IPS DF 4.7 (cell line): ENCODE measurements at regions not wholly inside any gene's neighbourhood (a gene's known extent, or its start where the extent isn't known, plus 50 kb on each side); places are given as distances from the start of the nearest gene placed in this dataset.
"Not testable (repeated sequence)": the region's sequence is repeated elsewhere in the genome, so short reads cannot be mapped to it uniquely, and the experiment has no call there.

Experiments
- DNase-seq: peaks from one replicate; pipeline ENCODE4 v3.0.0-alpha.2; 2013; ENCODE audit warnings: low spot score; ENCODE audit errors: extremely low read depth

DNA sequence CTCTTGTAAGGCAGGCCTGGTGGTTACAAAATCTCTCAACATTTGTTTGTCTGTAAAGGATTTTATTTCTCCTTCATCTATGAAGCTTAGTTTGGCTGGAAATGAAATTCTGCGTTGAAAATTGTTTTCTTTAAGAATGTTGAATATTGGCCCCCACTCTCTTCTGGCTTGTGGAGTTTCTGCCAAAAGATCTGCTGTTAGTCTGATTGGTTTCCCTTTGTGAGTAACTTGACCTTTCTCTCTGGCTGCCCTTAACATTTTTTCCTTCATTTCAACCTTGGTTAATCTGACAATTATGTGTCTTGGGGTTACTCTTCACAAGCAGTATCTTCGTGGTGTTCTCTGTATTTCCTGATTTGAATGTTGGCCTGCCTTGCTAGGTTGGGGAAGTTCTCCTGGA, 186.1 kb upstream of the ZNF32 start:
- not testable (repeated sequence) for DNase-seq

DNA sequence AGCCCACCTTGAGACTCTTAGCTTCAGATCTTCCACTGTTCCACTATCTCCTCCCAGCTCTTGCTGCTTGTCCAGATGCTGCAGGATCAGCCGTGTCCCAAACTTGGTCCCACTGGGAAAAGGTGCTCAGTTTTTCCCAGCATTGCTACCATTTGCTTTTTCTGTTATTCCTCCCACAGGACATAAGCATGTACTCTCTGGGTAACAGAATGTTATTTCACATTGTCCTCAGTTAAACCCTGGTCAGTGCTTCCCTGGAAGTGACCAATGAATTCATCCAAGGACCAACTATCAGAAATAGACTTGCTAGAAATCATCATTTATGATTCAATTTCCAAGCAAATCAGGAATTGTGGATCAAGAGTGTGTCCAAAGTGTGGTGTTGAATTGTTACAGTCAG, 179.2 kb upstream of the ZNF32 start:
- DNase-seq, result no peak

DNA sequence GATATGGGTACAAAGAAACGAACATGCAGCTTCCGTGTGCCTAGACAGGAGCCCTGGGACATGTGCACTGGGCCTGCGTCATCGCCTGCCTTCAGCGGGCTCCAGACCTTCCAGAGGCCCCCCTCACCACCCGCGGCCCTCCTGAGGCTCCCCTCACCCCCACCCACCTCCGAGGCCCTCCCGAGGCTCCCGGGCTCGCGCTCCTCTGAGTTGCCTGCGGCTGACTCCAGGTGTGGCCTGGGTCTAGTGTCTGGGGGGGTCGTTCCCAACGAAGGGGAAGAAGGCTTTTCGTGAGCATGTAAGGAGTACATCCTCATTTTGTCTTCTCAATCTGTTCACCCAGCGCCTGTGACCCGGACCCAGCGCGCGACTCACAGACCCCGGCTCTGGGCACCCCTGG, 177.3 kb upstream of the ZNF32 start:
- no peak for DNase-seq

DNA sequence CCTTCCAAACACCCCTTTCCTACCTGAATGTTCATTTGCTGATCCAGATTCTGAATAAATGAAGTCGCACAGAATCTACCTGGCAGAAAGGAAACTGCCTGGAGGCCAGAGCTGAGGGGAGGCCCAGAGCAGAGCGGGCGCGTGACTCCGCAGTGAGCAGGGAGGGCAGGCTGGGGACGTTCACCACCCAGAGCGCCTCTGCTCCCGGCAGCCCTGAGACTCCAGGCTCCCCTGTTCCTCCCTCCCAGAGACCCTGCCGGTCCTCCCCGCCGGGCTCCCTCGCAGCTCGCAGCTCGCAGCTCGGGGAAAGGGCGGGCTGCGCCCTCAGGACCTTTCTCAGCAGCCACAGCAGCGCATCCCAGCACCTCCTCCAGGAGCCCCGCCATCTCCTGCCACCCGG, 176.7 kb upstream of the ZNF32 start:
- no peak for DNase-seq

DNA sequence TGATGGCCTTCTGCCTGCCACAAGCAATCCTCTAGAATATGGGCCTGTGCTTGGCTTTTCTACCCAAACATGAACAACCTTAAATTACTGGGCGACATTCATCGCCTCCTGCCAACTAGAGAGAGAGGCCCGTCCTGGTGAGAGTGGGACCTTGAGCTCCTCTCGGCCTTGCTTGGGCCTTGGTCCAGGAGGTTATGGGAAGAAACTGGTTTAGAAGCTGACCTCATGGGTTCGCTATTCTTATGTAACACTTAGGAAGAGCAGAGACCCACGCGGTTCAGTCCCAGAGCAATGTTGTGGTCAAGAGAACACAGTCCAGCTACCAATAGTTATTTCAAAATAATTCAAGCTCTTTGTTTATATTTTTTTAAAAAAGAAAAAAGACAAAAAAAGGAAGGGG, 176.3 kb upstream of the ZNF32 start:
- DNase-seq, result no peak

DNA sequence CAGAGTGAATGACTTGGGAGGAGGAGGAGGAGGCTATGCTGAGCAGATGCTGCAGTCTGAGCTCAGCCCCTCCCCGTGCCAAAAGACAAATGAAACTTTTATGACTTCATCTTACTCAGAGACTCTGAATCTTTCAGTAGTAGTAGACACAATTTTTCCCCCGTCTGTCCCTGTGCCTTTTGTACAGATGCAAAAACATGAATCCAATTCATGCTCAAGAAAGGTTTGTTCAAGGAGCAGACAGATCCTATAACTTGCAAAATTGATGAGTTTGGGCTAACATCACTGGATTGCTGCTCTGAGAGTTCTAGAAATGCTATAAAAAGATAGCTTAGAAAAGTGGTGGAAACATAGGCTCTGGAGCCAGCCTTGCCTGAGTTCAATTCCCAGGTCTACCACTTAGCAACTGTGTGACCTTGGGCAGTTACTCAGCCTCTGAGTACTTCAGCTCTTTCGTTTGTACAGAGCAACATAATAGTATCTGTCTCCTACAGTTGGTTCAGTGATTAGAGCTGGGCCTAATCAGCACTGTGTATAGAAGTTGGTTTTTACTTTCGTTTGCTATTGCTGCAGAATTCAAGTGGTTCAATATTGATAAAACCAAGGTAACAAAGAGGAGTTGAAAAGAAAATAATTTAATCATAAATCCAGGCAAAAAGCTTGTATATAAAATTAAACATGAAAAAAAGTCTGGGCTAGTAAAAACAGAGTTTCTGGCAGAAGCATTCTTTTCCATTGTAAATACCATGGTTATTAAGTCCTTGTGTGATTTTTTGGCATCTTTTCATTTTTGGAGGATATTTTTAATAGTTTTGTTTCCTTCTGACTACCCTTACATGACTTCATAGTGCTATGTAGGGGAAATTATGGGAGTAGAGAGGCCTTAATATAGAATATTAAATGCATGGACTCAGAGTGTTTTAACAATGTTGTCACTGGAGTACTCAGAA, 174.2 kb upstream of the ZNF32 start:
- DNase-seq, result no peak

DNA sequence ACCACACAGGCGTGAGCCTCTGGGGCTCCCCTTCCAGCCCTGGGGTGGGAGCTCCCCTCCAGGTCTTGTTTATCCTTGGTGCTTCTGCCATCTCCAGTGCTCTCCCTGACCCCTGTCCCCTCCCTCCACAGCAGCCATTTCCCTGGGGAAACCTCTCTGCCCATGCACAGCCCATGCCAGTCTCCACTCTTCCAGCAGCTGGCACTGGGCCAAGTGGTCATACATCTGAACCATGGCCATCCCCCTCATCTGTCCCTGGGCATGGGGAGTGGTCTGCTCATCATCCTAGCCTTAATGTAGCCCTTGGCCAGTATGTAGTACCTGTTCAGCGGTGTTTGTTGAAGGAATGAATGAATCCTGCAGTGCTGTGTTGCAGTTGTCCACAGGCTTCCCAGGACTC, 172.4 kb upstream of the ZNF32 start:
- DNase-seq, result no peak

DNA sequence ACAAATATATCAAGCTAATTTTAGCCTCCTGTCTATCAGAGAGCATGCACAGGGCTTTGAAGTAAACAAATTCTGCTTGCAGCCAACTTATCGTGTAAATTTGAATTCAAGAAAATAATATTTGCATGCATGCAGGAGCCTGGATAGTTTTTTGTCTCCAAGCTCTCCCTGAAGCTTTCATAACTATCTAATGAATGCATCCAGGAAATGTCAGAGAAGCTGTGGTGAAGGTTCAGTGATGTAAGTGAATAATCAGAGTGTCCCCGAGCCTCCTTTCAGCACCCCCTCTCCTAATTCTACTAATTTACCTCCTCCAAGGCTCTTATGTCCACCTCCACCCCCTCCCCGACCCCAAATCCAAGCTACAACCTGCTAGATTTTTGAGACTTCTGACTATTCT, 172.0 kb upstream of the ZNF32 start:
- no peak for DNase-seq

DNA sequence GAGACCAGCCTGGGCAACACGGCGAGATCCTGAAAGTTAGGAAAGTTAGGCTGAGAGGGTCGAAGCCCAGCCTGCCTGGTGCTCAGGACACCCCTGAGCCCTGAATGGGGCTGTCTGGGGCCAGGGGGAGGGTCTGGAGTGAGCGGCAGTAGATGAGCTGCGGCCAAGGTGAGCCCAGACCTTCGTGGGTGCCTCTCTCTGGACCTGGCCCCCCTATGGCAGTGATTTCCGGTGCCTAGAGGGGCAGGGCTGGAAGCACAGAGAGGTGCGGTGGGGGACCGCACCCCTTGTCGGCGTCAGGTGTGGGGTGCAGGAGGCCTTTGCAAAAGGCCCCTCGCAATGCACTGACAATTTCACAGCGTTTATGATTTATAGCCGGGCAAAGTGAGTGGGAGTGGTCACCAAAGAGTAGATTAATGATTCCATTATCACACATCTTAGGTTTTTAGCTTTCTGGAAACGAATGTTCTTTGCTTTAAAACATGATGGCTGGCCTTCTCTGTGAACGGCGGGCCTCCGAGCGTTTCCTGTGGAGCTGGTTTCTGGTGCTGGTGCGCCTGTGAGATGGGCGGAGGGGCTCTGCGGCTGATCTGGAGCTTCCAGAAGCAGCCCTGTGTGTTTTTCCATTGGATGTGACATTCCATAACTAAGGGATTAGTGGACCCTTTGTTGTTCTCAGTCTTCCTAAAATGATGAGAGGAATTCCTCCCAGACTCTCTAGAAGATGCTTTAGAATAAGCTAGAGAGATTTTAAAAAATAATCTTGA, 171.0 kb upstream of the ZNF32 start:
- no peak for DNase-seq

DNA sequence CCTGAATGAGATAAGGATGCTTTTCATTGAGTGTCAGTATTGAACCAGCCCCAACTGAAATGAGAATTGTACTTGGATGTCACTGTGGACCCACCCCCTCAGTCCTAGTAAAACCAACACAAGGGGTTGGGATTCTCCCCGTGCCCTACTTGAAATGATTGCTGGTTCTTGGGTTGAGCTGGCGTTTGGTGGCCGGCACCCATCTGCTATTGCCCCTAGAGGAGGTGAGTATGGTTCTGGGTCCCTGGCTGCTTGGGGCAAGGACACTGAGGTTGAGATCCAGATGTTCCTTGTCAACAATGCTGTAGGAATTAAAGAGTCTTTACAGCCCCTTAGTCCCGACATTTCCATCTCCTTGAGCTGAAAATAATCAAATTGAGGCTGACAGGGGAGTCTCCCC, 170.0 kb upstream of the ZNF32 start:
- no peak for DNase-seq

DNA sequence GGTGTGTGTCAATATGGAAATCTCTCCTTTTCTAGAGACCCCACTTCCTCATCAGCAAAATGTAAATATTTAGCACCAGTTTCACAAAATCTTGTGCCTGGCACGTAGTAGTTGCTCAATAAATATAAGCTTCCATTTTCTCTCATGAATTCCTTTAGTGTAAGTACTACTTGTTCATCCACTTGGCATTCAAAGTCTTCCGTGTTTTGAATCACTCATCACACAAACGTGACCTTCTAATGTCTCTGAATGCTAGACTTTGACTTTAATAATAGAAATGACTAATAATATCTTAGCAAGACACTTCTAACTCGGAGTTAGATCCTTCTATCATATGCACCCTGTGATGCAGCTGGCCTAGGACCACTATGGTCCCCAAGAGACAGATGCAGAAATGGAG, 168.7 kb upstream of the ZNF32 start:
- DNase-seq, result no peak

DNA sequence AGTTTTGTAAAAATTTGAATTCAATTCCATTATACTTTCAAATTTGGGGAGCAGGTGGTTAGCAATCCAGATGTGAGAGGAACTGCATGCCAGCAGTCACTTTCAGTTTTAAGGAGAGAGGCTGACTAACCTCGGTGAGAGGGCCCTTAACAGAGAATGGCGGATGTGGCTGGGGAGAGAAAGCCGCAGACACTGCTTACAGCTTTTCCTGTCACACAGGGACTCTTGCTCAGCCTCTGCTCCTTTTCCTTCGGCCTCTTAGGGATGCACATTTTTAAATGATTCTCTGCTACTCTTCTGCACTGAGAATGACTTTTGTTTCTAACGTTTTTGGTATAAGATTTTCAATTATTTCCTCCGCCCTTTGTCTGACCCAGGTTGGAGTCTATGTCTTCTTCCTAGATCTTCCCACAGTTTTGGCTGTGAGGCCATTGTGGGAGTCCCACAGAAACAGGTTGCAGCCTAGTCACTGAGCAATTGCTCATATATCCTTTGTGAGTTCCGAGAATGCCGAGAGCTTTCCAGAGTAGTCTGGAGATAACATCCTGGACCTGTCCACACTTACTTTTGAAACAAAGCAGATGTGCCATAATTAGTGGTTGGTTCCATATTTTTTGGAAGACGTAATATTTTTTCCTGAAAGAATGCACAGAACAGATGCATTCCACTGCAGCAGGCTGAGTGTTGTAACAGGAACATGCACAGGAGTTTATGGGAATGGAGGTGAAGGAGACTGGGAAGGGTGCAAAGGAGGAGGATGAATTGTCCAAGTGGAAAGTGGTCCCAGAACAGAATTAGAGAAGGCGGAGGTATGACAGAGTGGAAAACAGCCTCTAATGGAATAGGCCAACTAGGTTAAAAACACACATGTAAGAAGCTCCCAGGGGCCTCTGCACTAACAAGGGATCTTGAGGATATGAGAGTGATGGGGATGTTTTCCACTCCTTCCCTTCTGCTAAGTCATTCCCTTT, 168.0 kb upstream of the ZNF32 start:
- no peak for DNase-seq

DNA sequence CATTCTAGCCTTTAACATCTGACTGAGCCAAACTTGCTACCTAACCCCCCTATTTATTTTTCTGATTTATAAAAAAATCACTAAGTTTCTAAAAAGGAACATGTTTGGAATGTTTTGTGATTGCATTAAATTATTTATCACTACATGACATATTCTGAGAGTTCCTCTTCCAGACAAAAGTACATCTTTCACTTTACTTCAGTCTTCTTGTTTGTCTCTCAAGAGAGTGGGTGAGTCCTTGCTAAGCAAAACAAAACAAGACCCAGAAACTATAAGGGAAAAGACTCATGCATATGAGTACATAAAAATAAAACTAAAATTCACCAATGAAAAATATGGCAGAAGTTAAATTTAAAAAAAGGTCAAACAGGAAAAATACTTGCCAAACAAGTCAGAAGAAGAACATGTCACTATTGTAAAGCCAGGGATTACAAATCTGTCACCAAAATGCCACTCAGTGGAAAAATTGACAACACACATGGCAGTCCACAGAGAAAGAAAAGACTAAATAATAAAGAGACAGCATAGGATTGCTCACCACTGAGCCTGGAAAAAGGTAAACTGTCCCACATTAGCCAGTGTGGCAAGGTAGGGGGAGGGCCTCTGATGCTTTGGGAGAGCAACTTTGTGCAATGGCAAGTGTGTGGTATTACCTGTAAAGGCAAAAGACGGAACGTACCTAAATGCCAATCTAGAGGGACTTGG, 166.7 kb upstream of the ZNF32 start:
- no peak for DNase-seq

DNA sequence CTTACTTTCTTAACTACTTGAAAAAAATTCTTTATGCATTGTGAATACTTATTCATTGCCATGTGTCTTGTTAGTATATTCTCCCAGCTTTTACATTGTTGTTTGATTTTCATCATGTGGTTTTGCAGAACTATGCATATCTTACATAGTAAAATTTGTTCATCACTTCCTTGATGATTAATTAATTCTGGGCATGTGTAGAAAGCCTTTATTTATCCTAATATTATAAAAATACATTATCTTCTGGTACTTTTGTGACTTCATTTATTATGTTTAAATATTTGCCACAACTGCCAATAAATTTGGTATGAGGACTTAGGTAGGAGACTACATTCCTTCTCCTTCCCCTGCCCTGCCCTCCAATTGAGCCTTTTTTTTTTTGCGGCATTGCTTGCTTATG, 166.0 kb upstream of the ZNF32 start:
- DNase-seq, result no peak

DNA sequence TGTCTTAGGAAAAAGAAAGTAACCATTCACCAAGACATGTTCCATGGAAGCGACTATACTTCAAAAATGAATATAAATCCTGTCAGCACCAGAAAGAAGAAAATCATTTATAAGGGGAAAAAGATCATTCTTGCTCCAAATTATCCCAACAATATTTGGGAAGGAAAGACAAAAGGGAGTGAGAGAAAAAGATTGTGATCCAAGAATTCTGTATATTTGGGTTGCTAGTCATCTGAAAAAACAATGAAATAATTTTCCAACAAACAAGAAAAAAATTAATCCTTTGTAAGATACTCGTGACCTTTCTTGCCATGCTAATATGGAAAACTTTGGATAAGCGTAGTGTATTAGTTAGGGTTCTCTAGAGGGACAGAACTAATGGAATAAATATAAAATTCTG, 163.2 kb upstream of the ZNF32 start:
- no peak for DNase-seq

DNA sequence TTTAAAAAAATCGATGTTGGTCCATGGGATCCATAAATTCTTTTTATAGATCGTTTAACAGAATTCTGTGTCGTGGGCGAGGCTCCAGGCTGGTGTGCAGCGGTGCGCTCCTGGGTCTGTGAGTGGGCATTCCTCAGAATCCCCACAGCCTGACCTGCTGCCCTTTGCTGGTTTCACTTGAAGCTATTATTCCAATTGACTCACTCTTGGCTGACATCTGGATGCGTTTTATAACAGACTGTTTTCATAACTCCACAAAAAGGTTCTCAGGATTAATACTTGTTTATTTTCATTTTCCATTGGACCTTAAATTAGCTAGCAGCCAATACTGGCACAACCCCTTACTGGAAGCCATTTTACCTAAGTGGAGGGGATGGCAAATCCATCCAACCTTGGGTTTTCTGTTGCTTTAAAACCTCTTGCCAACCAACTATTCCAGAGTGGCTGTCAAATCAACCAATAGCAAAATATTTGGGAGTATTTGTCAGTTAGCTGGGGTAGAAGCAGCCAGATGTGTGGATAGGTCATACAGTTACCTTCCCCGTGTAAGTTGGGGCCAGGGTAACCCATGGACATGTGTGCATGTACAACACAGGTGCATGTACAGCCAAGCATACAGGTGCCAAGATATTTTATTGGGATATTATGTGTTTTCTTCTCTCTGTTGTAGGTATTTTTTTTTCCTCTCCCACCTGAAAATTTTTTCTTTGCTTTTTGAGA, 160.7 kb upstream of the ZNF32 start:
- DNase-seq, result no peak

DNA sequence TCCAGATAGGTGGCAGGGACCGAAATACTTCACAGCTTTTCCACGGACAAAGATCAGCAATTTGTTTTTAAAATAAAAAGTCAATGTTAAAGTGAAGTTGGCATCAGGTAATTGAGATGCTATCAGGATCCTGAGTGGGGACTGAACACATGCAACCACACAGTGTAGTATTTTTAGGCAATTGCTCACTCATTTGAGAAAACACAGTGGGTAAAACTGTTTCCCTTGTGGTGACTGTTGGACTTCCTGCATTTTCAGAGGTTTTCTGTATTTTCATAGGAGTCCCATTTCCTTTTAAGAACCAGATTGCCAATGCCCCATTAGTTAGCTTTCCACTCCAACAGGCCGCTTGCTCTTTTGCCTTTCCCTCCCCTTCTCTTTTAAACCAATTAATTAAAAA, 159.5 kb upstream of the ZNF32 start:
- DNase-seq, result no peak

DNA sequence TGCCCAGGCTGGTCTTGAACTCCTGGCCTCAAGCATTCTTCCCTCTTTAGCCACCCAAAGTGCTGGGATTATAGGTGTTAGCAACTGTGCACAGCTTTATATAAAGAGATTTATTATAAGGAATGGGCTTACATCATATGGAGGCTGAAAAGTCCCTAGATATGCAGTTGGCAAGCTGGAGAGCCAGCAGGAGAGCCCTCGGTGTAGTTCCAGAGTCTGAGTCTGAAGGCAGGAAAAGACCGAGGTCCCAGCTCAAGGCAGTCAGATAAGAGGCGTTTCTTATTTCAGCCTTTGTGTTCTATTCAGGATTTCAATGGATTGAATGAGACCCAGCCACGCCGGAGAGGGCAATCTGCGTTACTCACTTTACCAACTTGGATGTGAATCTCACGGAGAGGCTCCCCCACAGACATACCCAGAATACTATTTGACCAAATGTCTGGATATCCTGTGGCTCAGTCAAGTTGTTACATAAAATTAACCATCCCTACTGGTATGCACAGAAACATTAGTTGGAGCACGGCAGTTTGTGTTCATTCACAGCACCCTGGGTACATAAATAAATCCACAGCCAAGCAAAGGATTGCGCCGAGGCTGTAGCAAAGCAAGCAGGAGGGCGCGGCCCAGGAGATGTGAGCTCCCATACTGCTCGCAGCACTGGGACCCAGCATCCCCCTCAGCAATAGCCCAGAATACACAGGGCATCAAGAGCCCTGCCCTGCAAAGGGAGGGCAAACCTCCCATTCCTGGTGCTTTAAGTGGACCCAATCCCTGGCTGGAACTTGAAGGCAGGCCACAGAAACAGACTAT, 158.4 kb upstream of the ZNF32 start:
- DNase-seq, result no peak

DNA sequence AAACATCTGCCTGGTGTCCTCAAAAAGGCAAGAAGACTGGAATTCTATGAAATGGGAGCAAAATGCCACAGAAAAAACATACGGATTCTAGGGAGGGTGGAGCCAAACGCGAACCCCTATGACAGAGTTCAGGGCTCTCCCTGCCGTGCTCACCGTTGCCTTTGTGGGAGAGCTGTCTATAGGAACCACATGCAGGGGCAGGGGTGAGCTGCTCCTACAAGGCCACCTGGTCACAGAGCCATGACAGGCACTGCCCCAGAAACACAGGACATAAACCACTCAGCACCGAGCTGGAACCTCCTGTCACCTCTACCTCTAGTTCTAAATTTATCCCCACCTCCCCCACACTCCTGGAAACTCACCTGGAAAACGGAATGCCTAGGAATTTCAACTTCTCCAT, 155.1 kb upstream of the ZNF32 start:
- DNase-seq, result no peak
